ENCODE measurements at regions not wholly inside any gene's neighbourhood (a gene's known extent, or its start where the extent isn't known, plus 50 kb on each side); places are given as distances from the start of the nearest gene placed in this dataset.

GRCh38 chr6:95384988-95385387 is 192.3 kb upstream of the MANEA start:
- H3K36me3 ChIP-seq (replicated peaks in 1 of 2; ENCODE audit: control insufficient read depth in 1 of 2, insufficient read depth in 2 of 2, low read length in 2 of 2) = no peaks in the 10 kb centered on the region
- H3K4me3 ChIP-seq (replicated peaks in 1 of 3; ENCODE audit: insufficient read depth in 1 of 3, low read depth in 2 of 3, low read length in 3 of 3) = no peak overlapping the region
- no peaks in the 10 kb centered on the region for H3K27me3 ChIP-seq (ENCODE audit: control insufficient read depth in 1 of 2, insufficient read depth in 2 of 2, low read length in 2 of 2)
- H3K9ac ChIP-seq (ENCODE audit: insufficient read depth, low read depth, low read length) = no peak overlapping the region
- FAIRE-seq = no peak
- in situ Hi-C loops (cut with HindIII; ENCODE audit: extremely low pct_ligation_motif_present, low pct_unique_long_range_greater_than_20kb) = no loop called here
- DNase-seq (ENCODE audit: low spot score) = no peak
- WGBS (ENCODE audit: low lambda C conversion rate) = 18% methylated on average over 4 of the region's 7 CpGs
- no peaks in the 10 kb centered on the region for H3K79me2 ChIP-seq (ENCODE audit: insufficient read depth, low read length)
- no peak for TF ChIP-seq MAFK (conservative IDR thresholded peaks at IDR 0.05 in 1 of 2, IDR thresholded peaks at IDR 0.05 in 1 of 2; ENCODE audit: low read length in 2 of 2)
- TF ChIP-seq, protein P1, sequence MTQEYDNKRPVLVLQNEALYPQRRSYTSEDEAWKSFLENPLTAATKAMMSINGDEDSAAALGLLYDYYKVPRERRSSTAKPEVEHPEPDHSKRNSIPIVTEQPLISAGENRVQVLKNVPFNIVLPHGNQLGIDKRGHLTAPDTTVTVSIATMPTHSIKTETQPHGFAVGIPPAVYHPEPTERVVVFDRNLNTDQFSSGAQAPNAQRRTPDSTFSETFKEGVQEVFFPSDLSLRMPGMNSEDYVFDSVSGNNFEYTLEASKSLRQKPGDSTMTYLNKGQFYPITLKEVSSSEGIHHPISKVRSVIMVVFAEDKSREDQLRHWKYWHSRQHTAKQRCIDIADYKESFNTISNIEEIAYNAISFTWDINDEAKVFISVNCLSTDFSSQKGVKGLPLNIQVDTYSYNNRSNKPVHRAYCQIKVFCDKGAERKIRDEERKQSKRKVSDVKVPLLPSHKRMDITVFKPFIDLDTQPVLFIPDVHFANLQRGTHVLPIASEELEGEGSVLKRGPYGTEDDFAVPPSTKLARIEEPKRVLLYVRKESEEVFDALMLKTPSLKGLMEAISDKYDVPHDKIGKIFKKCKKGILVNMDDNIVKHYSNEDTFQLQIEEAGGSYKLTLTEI (CRISPR knock-in tag; conservative IDR thresholded peaks at IDR 0.05) = no peak
- TF ChIP-seq ZNF468 (CRISPR knock-in tag; IDR thresholded peaks at IDR 0.05) = no peak
- no peak for TF ChIP-seq BHLHE40 (IDR thresholded peaks at IDR 0.05; ENCODE audit: low read length)
- no peak for TF ChIP-seq GABPB1 (CRISPR knock-in tag; IDR thresholded peaks at IDR 0.05)
- TF ChIP-seq MED1 (CRISPR knock-in tag; IDR thresholded peaks at IDR 0.05) = no peak
- TF ChIP-seq HDAC2 (CRISPR knock-in tag; IDR thresholded peaks at IDR 0.05) = no peak
- no peak for TF ChIP-seq ZGPAT (CRISPR knock-in tag; IDR thresholded peaks at IDR 0.05)
- no peak for TF ChIP-seq ZNF780A (CRISPR knock-in tag; IDR thresholded peaks at IDR 0.05)
- TF ChIP-seq, protein P2, sequence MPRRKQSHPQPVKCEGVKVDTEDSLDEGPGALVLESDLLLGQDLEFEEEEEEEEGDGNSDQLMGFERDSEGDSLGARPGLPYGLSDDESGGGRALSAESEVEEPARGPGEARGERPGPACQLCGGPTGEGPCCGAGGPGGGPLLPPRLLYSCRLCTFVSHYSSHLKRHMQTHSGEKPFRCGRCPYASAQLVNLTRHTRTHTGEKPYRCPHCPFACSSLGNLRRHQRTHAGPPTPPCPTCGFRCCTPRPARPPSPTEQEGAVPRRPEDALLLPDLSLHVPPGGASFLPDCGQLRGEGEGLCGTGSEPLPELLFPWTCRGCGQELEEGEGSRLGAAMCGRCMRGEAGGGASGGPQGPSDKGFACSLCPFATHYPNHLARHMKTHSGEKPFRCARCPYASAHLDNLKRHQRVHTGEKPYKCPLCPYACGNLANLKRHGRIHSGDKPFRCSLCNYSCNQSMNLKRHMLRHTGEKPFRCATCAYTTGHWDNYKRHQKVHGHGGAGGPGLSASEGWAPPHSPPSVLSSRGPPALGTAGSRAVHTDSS (CRISPR knock-in tag; conservative IDR thresholded peaks at IDR 0.05) = no peak
- no peak for TF ChIP-seq ETS1 (CRISPR knock-in tag; IDR thresholded peaks at IDR 0.05)
- no peak for TF ChIP-seq SOX5 (CRISPR knock-in tag; IDR thresholded peaks at IDR 0.05; ENCODE audit: borderline replicate concordance)
- TF ChIP-seq THAP7 (CRISPR knock-in tag; IDR thresholded peaks at IDR 0.05) = no peak
- TF ChIP-seq ZFY (CRISPR knock-in tag; IDR thresholded peaks at IDR 0.05) = no peak
- no peak for TF ChIP-seq MAFF (IDR thresholded peaks at IDR 0.05; ENCODE audit: low read depth, low read length)
- no peak for TF ChIP-seq HNRNPLL (IDR thresholded peaks at IDR 0.05; ENCODE audit: low read depth, low read length, poor library complexity, severe bottlenecking)
- no peak for TF ChIP-seq KDM5A (IDR thresholded peaks at IDR 0.05; ENCODE audit: borderline replicate concordance, low read length)
- TF ChIP-seq ZNF329 (CRISPR knock-in tag; IDR thresholded peaks at IDR 0.05; ENCODE audit: low read depth) = no peak
- H3K27ac ChIP-seq (ENCODE audit: extremely low read length, insufficient read depth, low read length) = no peak overlapping the region
- ChIA-PET POLR2A (no interaction called here), CTCF (ENCODE audit: low intra/inter-chr PET ratio, low total read pairs) (no interaction called here)
- H2AFZ ChIP-seq (ENCODE audit: low read length) = no peak overlapping the region
- no TSS peak for BruUV-seq (replicated peaks)
- no peaks in the 10 kb centered on the region for H3K4me1 ChIP-seq (ENCODE audit: insufficient read depth, low read length)
- ATAC-seq = no peak
- no peaks in the 10 kb centered on the region for H3K9me3 ChIP-seq (ENCODE audit: low read length)
- no peak overlapping the region for H3K4me2 ChIP-seq (ENCODE audit: low read depth, low read length)
- intact Hi-C loops (cut with micrococcal nuclease; ENCODE audit: unreplicated experiment) = no loop called here
- H4K20me1 ChIP-seq (ENCODE audit: insufficient read depth, low read length) = no peaks in the 10 kb centered on the region
